Sigmoid colon (tissue), 6 donors: ENCODE measurements at regions not wholly inside any gene's neighbourhood (a gene's known extent, or its start where the extent isn't known, plus 50 kb on each side); places are given as distances from the start of the nearest gene placed in this dataset.

Source experiments
- DNase-seq: peaks from one replicate; pipeline ENCODE4 v3.0.0-alpha.2; 2019
- H3K27ac ChIP-seq, 4 donors: fragments of 200-600 bp; sonication (generic); one replicate each; pipeline ENCODE4 v1.5.1; 2016 to 2019; ENCODE audit warnings: mild to moderate bottlenecking in 1 of 4
- H3K27me3 ChIP-seq, 3 donors: fragments of 200-600 bp; sonication (generic); one replicate each; pipeline ENCODE4 v1.5.1; 2019; ENCODE audit warnings: mild to moderate bottlenecking in 1 of 3
- H3K36me3 ChIP-seq, 4 donors: fragments of 200-600 bp; sonication (generic); one replicate each; pipeline ENCODE4 v1.5.1; 2016 to 2019
- H3K4me1 ChIP-seq, 4 donors: fragments of 200-600 bp; sonication (generic); one replicate each; pipeline ENCODE4 v1.5.1; 2017 to 2019
- H3K4me3 ChIP-seq, 4 donors: fragments of 200-600 bp; sonication (generic); one replicate each; pipeline ENCODE4 v1.5.1; 2017 to 2019; ENCODE audit warnings: mild to moderate bottlenecking in 2 of 4, moderate library complexity in 1 of 4
- H3K9me3 ChIP-seq, 4 donors: fragments of 200-600 bp in 3 of 4; sonication (generic) in 3 of 4; one replicate each; pipeline versions ENCODE4 v1.5.1 to v1.6.1; 2013 to 2019
- EP300 ChIP-seq, 4 donors: sonication (generic); formaldehyde crosslinking; IDR thresholded peaks; one replicate each; pipeline ENCODE4 v1.6.1; 2017; ENCODE audit warnings: antibody characterized with exemption in 4 of 4
- POLR2A ChIP-seq, 2 donors: fragments of 450-650 bp; IDR thresholded peaks; one replicate each; pipeline ENCODE4 v1.6.1; 2016; ENCODE audit warnings: antibody characterized with exemption in 2 of 2, mild to moderate bottlenecking in 2 of 2, moderate library complexity in 2 of 2
- POLR2AphosphoS5 ChIP-seq, 4 donors: sonication (generic); formaldehyde crosslinking; IDR thresholded peaks; one replicate each; pipeline ENCODE4 v1.6.1; 2017; ENCODE audit warnings: antibody characterized with exemption in 4 of 4
- WGBS, 2 donors: extraction: QIAGEN DNeasy Blood & Tissue Kit; methylation state at CpG; one replicate each; pipeline ENCODE4 v1.1.7; 2013; 5-methylcytosine and 5-hydroxymethylcytosine counted together
- intact Hi-C: fragments of 100-400 bp; cut with DNase I; formaldehyde crosslinking; loops from one replicate; pipeline ENCODE4 v1.15.1; 2023
- TF ChIP-seq, protein P1 (sequence below), 4 experiments: fragments of 450-650 bp in 3 of 4; fragments of 200-600 bp in 1 of 4; IDR thresholded peaks; one replicate each; pipeline ENCODE4 v1.5.1; 2016 to 2019; ENCODE audit warnings: antibody characterized with exemption in 4 of 4, mild to moderate bottlenecking in 3 of 4, moderate library complexity in 2 of 4
- donor health status: healthy with polysubstance abuse.
- donor health status: healthy.

DNA sequence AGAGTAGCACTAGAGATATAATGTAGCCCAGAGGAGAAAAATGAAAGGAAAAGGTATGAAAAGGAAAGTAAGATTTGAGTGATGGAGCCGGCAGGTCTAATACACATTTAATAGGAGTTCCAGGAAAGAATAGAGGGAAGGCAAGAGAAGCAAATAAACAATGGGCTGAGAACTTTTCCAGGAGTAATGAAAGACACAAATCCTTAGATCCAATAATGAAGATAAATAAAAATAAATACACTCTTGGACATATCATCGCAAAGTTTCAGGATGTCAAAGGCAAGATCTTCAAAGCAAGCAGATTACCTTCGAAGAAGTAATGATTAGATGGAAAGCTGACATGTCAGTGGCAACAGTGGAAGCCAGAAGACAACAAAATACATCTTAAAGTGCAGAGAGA, 102.0 kb upstream of the YWHAQ start:
- H3K9me3 ChIP-seq, result peaks cover 0 to 3% (median 0%) of the 10 kb centered on the region in 4 donors
- TF ChIP-seq, protein P1, sequence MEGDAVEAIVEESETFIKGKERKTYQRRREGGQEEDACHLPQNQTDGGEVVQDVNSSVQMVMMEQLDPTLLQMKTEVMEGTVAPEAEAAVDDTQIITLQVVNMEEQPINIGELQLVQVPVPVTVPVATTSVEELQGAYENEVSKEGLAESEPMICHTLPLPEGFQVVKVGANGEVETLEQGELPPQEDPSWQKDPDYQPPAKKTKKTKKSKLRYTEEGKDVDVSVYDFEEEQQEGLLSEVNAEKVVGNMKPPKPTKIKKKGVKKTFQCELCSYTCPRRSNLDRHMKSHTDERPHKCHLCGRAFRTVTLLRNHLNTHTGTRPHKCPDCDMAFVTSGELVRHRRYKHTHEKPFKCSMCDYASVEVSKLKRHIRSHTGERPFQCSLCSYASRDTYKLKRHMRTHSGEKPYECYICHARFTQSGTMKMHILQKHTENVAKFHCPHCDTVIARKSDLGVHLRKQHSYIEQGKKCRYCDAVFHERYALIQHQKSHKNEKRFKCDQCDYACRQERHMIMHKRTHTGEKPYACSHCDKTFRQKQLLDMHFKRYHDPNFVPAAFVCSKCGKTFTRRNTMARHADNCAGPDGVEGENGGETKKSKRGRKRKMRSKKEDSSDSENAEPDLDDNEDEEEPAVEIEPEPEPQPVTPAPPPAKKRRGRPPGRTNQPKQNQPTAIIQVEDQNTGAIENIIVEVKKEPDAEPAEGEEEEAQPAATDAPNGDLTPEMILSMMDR (IDR thresholded peaks at IDR 0.05), result no peak
- no peak for TF ChIP-seq POLR2A (IDR thresholded peaks at IDR 0.05)
- TF ChIP-seq EP300 (IDR thresholded peaks at IDR 0.05), result no peak
- no peak for TF ChIP-seq POLR2AphosphoS5 (IDR thresholded peaks at IDR 0.05)
- intact Hi-C loops, result no loop called here
- 93 to 94% methylated on average over 3 of the region's 3 CpGs for WGBS, 2 donors
- H3K4me3 ChIP-seq, result no peak overlapping the region
- H3K36me3 ChIP-seq, result no peaks in the 10 kb centered on the region
- no peak overlapping the region for H3K27ac ChIP-seq
- no peaks in the 10 kb centered on the region for H3K4me1 ChIP-seq
- no peaks in the 10 kb centered on the region for H3K27me3 ChIP-seq
- DNase-seq, result no peak

DNA sequence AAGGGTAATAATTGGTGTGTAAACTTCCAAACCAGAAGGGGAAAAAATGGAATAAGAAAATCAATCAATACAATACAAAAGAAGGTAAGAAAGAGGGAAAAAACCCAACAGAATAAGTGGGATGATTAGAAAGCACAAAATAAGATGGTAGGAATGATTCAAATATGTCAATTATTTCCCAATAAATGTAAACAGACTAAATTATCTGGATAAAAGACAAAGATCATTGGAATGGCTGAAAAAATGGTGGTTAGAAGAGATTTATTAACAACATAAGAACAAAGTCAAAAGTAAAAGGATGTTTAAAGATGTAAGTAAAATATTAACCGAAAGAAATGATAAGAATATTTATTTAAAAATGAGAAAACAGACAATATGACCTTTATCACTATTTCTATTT, 103.5 kb upstream of the YWHAQ start:
- TF ChIP-seq POLR2AphosphoS5 (IDR thresholded peaks at IDR 0.05) (no peak), EP300 (IDR thresholded peaks at IDR 0.05) (no peak), POLR2A (IDR thresholded peaks at IDR 0.05) (no peak)
- TF ChIP-seq, protein P1 (IDR thresholded peaks at IDR 0.05), result no peak
- Histone ChIP-seq H3K27ac (no peak overlapping the region), H3K4me3 (no peak overlapping the region), H3K9me3 (peaks cover 0 to 3% (median 0%) of the 10 kb centered on the region in 4 donors), H3K27me3 (no peaks in the 10 kb centered on the region), H3K4me1 (peaks cover 0 to 11% (median 0%) of the 10 kb centered on the region in 4 donors), H3K36me3 (no peaks in the 10 kb centered on the region)
- 82 to 84% methylated on average over 1 of the region's 1 CpG for WGBS, 2 donors
- no peak for DNase-seq
- intact Hi-C loops, result no loop called here

DNA sequence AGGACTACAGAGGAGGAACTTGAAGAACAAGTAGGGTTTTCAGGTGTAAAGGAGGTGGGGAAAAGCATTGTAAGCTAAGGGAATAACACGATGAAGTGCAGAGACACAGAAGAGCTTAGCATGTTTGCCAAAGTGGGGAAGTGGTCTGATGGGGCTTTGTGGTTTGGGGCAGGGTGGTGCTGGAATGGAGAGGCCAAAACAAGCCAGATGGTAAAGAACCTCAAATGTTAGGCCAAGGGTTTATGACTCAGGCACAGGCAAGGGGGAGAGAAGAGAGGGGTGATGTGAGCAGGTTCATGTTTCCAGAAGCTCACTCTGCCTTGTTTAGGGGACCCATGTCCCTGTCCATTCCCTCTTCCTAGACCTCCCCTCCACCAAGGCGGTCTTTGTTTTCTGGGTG, 104.5 kb upstream of the YWHAQ start:
- Histone ChIP-seq H3K27ac (no peak overlapping the region), H3K36me3 (no peaks in the 10 kb centered on the region), H3K4me3 (no peak overlapping the region), H3K9me3 (peaks cover 0 to 3% (median 0%) of the 10 kb centered on the region in 4 donors), H3K27me3 (no peaks in the 10 kb centered on the region), H3K4me1 (peaks cover 0 to 14% (median 0%) of the 10 kb centered on the region in 4 donors)
- no peak for TF ChIP-seq POLR2A (IDR thresholded peaks at IDR 0.05)
- no peak for TF ChIP-seq EP300 (IDR thresholded peaks at IDR 0.05)
- no peak for TF ChIP-seq POLR2AphosphoS5 (IDR thresholded peaks at IDR 0.05)
- TF ChIP-seq, protein P1 (IDR thresholded peaks at IDR 0.05), result no peak
- 83 to 92% methylated on average over 2 of the region's 2 CpGs for WGBS, 2 donors
- intact Hi-C loops, result no loop called here
- no peak for DNase-seq

DNA sequence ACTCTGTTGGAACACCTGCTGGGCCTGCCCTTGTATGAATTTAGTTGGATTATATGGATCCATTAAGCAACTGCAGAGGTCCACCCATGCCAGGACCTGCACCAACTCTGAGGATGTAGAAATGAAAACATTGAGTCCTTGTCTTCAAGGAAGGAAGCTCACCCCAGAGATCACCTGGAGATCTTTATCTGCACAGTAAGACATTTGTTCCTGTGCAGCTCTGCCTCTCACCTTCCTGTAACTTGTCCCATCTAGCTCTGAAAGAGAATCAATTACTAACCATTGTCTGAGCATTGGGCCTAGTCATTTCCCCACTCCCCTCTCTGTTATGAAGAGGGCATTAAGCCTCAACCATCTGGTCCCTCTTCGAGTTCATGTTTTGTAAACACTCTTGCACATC, 105.2 kb upstream of the YWHAQ start:
- no peak for DNase-seq
- 71 to 80% methylated on average over 1 of the region's 1 CpG for WGBS, 2 donors
- Histone ChIP-seq H3K4me1 (peaks cover 0 to 14% (median 0%) of the 10 kb centered on the region in 4 donors), H3K27ac (no peak overlapping the region), H3K36me3 (no peaks in the 10 kb centered on the region), H3K4me3 (no peak overlapping the region), H3K9me3 (peaks cover 0 to 3% (median 0%) of the 10 kb centered on the region in 4 donors), H3K27me3 (no peaks in the 10 kb centered on the region)
- TF ChIP-seq, protein P1 (IDR thresholded peaks at IDR 0.05), result no peak
- TF ChIP-seq EP300 (IDR thresholded peaks at IDR 0.05) (no peak), POLR2AphosphoS5 (IDR thresholded peaks at IDR 0.05) (no peak), POLR2A (IDR thresholded peaks at IDR 0.05) (no peak)
- intact Hi-C loops, result no loop called here
